Colon (tissue), 2 donors: ENCODE measurements at regions not wholly inside any gene's neighbourhood (a gene's known extent, or its start where the extent isn't known, plus 50 kb on each side); places are given as distances from the start of the nearest gene placed in this dataset.

Experiments
- FAIRE-seq: peaks from 2 replicates; lab custom pipeline; 2012; peaks lifted over from hg19 to GRCh38; lab: Jason Lieb, UNC
- donor health status: control.
- donor health status: control.

DNA sequence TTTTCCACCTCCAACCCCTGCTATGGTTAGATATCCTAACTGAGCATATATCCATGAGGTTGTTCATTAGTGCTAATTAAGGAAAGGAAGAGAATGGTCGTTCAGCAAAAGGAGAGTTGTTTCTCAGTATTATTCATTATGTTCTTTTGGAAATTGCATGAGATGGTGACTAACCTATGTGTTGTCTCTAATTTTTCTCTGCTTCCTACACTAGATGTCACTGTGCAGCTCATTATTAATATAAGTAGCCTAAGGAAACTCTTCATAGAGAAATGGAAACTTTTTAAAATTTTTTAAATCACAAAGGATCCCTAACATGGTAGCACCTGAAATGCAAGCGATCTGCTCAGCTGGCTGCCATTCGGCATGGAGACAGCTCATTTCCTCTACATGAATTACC is 67.7 kb upstream of the FAM9A start:
- no peak for FAIRE-seq

DNA sequence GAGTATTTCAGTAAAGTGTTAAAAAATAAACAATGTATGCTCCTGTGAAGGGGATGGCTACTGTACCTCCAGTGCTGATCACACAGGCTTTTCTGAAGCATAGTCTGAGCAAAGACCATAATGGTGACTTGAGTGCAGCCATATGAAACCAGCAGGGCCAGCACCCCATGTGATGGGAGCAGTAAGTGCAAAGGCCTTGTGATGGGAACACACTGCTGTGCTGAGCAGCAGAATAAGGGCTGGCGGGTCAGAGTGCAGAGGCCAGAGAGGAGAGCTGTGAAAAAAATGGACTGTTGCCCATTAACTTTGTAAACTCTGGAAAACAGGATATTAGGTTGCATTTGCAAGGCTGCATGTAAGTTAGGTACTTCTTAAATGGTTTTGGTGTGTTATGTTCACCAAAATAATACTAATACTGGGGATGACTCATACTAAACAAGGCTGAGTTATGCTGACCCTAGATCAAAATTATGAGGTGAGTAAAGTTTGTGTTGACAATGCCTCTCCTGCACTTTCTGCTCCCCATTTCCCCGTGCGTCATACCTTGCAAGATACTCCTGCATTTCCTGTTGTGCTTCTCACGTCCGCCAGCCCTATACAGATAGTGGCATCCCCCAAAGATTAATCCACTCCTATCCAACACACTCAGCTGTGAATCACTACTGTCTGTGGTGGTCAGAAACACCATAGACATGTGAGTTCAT is 67.0 kb upstream of the FAM9A start:
- no peak for FAIRE-seq

DNA sequence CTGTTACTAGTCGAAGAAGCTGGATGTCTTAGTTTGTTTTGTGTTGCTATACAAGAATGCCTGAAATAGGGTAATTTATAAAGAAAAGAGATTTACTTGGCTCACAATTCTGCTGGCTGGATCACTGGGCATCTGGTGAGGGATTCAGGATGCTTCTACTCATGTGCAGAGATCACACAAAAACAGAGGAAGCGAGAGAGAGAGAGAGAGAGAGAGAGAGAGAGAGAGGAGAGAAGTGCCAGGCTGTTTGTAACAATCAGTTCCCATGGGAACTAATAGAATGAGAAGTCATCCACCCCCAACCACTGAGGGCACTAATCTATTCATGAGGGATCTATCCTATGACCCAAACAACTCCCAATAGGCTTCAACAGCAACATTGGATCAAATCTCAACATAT is 66.2 kb upstream of the FAM9A start:
- FAIRE-seq, result no peak

DNA sequence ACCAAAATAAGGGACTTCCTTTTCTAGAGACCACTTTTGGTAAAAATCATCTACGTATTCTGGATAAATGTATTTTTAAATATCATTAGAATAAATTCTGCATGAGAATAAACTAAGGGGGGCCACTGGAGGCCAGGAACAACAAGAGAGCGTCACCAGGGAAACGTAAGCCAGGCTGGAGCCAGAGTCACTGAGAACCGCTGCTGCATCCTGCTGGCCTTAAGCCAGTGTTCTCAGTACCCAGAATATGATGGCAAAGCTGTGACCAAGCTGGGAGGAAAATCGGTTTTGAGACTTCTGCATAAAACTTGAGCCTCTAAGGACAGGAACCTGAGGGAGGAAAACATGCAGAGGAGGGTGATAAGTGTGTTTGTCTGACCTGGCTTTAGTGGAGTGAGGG is 63.0 kb upstream of the FAM9A start:
- no peak for FAIRE-seq

DNA sequence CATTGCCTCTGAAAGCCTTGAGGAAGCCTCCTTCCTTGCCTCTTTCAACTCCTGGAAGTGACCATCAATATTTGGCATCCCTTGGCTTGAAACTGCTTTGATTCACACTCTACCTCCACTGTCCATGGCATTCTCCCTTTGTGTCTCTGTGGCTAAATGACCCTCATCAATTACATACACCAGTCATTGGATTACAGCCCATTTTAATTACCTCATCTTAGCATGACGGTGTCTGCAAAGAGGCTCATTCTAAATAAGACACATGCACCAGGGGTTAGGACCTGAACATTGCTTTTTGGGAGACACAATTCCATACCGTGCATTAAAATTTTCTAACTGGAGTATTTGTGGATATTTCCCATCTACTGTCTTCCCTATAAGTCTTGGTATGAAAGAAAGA is 60.7 kb upstream of the FAM9A start:
- peak; percentile 10 for FAIRE-seq

DNA sequence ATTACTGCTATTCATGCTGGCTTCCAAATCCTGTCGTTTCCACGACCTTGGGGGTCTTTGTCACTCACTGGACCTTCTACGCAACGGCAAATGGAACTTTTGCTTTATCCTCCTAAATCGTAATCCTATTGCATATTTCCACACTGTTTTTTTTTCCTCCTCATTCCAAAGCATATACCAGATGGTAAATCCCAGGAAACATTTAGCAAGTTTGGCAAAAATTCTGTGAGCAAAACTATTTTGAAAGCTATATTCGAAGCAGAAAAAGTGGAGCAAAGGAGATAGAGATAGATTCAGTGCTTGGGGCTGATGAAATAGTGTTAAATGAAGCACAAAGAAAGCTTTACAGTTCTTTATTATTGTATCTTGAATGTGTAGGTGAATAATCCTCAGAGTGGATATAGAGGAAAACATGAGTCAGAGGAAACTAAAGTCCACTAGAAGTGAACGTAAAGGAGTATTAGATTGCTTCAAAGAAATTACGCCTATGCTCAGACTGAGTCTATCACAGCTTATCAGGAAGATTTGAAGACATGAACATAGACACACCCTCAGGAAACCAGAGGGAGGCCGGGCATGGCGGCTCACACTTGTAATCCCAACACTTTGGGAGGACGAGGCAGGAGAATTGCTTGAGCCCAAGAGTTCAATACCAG is 50.2 kb upstream of the FAM9A start:
- no peak for FAIRE-seq
